B cell (primary cell): ENCODE measurements at regions not wholly inside any gene's neighbourhood (a gene's known extent, or its start where the extent isn't known, plus 50 kb on each side); places are given as distances from the start of the nearest gene placed in this dataset.

Source experiments
- ATAC-seq: fragments of 200-7000 bp; cut with Tn5 transposase; one replicate; pipeline ENCODE4 v1.10.0; 2021; ENCODE audit warnings: low read depth, mild to moderate bottlenecking, moderate number of reproducible peaks, moderate library complexity
- CTCF ChIA-PET: fragments of 350-600 bp; sonication (Branson Sonifier 250); formaldehyde crosslinking; loops from one replicate; lab custom pipeline; 2021; ENCODE audit warnings: antibody characterized with exemption, inconsistent platforms; lab: Charles Lee
- POLR2A ChIA-PET: fragments of 350-600 bp; sonication (Branson Sonifier 250); formaldehyde crosslinking; loops from one replicate; lab custom pipeline; 2021; ENCODE audit warnings: antibody characterized with exemption; lab: Charles Lee
- DNase-seq: peaks from one replicate; pipeline ENCODE4 v3.0.0; 2013
- H2AFZ ChIP-seq: 2 replicates; pipeline ENCODE4 v1.6.1; 2012; ENCODE audit warnings: mild to moderate bottlenecking, low read depth, low read length; ENCODE audit not compliant: insufficient read depth, poor library complexity, severe bottlenecking
- H3K27ac ChIP-seq, 2 donors: 1 replicate in 1 of 2; 2 replicates in 1 of 2; pipeline ENCODE4 v1.5.1; 2012 to 2013; ENCODE audit warnings: low read length in 2 of 2, mild to moderate bottlenecking in 2 of 2, moderate library complexity in 1 of 2
- H3K27me3 ChIP-seq, 4 experiments: fragments of 200-600 bp in 1 of 4; sonication (generic) in 1 of 4; replicated peaks in 1 of 4; 1 replicate in 2 of 4; 2 replicates in 2 of 4; pipeline versions ENCODE4 v1.6.1 to v1.7.0; 2013 to 2016; ENCODE audit warnings: low read length in 3 of 4, mild to moderate bottlenecking in 2 of 4, mixed read lengths in 1 of 4, moderate library complexity in 1 of 4; ENCODE audit not compliant: insufficient read depth in 4 of 4, control insufficient read depth in 3 of 4; ENCODE audit errors: control extremely low read depth in 1 of 4
- H3K36me3 ChIP-seq, 2 experiments: replicated peaks in 1 of 2; 1 replicate in 1 of 2; 2 replicates in 1 of 2; pipeline versions ENCODE4 v1.6.1 to v1.7.1; 2013; ENCODE audit warnings: low read length in 1 of 2; ENCODE audit not compliant: insufficient read depth in 2 of 2, control insufficient read depth in 1 of 2; ENCODE audit errors: control extremely low read depth in 1 of 2, extremely low read depth in 1 of 2
- H3K4me1 ChIP-seq, 2 donors: fragments of 200-600 bp in 1 of 2; sonication (generic) in 1 of 2; 1 replicate in 1 of 2; 2 replicates in 1 of 2; pipeline versions ENCODE4 v1.5.1 to v1.6.1; 2013 to 2017; ENCODE audit warnings: low read length in 2 of 2; ENCODE audit not compliant: control insufficient read depth in 2 of 2, insufficient read depth in 2 of 2
- H3K4me2 ChIP-seq: replicated peaks from 2 replicates; pipeline ENCODE3; 2012; ENCODE audit warnings: mild to moderate bottlenecking, low read depth, low read length; ENCODE audit not compliant: poor library complexity, severe bottlenecking
- H3K4me3 ChIP-seq, 5 experiments: fragments of 200-600 bp in 1 of 5; sonication (generic) in 1 of 5; 1 replicate in 3 of 5; 2 replicates in 2 of 5; pipeline versions ENCODE4 v1.5.1 to v1.7.0; 2011 to 2016; ENCODE audit warnings: low read length in 4 of 5, mild to moderate bottlenecking in 4 of 5, low read depth in 2 of 5, control low read depth in 1 of 5, moderate library complexity in 1 of 5; ENCODE audit not compliant: insufficient read depth in 1 of 5; ENCODE audit errors: control extremely low read depth in 1 of 5, extremely low read depth in 1 of 5
- H3K79me2 ChIP-seq: fragments of 200-600 bp; sonication (generic); one replicate; pipeline ENCODE4 v1.6.0; 2016; ENCODE audit warnings: low read length; ENCODE audit not compliant: control insufficient read depth, insufficient read depth
- H3K9ac ChIP-seq: fragments of 200-600 bp; sonication (generic); 2 replicates; pipeline ENCODE4 v1.6.1; 2017; ENCODE audit warnings: mild to moderate bottlenecking, low read length, moderate library complexity
- H3K9me3 ChIP-seq, 3 donors: one replicate each; pipeline versions ENCODE4 v1.6.1 to v1.7.1; 2013; ENCODE audit warnings: low read length in 2 of 3; ENCODE audit not compliant: control insufficient read depth in 2 of 3, insufficient read depth in 1 of 3; ENCODE audit errors: control extremely low read depth in 1 of 3
- H4K20me1 ChIP-seq: 2 replicates; pipeline ENCODE4 v1.6.0; 2012; ENCODE audit warnings: mild to moderate bottlenecking, low read length; ENCODE audit not compliant: insufficient read depth, control insufficient read depth, poor library complexity, severe bottlenecking
- H3K27ac Mint-ChIP-seq: one replicate; pipeline ENCODE4 v1.8.0; 2021; ENCODE audit warnings: mixed read lengths
- H3K27me3 Mint-ChIP-seq: one replicate; pipeline ENCODE4 v1.8.0; 2021; ENCODE audit warnings: mixed read lengths
- H3K4me1 Mint-ChIP-seq: one replicate; pipeline ENCODE4 v1.8.0; 2021; ENCODE audit warnings: mixed read lengths
- H3K4me3 Mint-ChIP-seq: one replicate; pipeline ENCODE4 v1.8.0; 2021; ENCODE audit warnings: mixed read lengths
- H3K9me3 Mint-ChIP-seq: one replicate; pipeline ENCODE4 v1.8.0; 2022; ENCODE audit warnings: mixed read lengths; ENCODE audit not compliant: insufficient read depth
- EZH2 ChIP-seq: IDR thresholded peaks from 2 replicates; pipeline ENCODE4 v1.6.1; 2012; ENCODE audit warnings: borderline replicate concordance, low read depth, mild to moderate bottlenecking, moderate library complexity, low read length; ENCODE audit not compliant: insufficient read depth, poor library complexity, severe bottlenecking
- WGBS: methylation state at CpG from one replicate; pipeline ENCODE4 v1.1.5; 2013; ENCODE audit warnings: missing lambda C conversion rate; ENCODE audit not compliant: insufficient coverage; 5-methylcytosine and 5-hydroxymethylcytosine counted together
- intact Hi-C: fragments of 100-400 bp; cut with micrococcal nuclease; formaldehyde crosslinking; loops from one replicate; pipeline ENCODE4 v1.10.0; 2022
- TF ChIP-seq, protein P1 (sequence below): fragments of 200-600 bp; IDR thresholded peaks from one replicate; pipeline ENCODE4 v1.8.0; 2022; ENCODE audit warnings: antibody characterized with exemption, mild to moderate bottlenecking

DNA sequence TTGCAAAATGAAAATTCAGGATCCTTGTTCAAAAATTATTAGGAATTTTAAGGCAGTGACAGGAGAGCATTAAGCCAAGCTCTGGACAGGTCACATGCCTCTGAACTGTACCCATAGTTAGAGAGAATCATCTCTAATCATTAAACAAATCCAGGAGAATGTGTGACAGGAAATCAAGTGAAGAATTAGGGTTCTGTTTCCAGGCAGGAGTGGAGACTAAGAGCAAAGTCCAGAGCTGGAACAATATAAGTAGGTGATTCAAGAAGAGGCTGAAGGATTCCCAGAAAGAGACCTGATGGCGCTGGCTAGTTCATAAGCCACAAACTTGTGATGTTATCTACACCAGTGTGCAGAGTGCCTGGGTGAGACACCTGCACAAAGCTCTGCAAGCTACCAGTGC, 104.6 kb upstream of the PRKG2 start:
- peaks cover 20% of the 10 kb centered on the region for H3K27me3 Mint-ChIP-seq
- no peak overlapping the region for H2AFZ ChIP-seq
- TF ChIP-seq, protein P1, sequence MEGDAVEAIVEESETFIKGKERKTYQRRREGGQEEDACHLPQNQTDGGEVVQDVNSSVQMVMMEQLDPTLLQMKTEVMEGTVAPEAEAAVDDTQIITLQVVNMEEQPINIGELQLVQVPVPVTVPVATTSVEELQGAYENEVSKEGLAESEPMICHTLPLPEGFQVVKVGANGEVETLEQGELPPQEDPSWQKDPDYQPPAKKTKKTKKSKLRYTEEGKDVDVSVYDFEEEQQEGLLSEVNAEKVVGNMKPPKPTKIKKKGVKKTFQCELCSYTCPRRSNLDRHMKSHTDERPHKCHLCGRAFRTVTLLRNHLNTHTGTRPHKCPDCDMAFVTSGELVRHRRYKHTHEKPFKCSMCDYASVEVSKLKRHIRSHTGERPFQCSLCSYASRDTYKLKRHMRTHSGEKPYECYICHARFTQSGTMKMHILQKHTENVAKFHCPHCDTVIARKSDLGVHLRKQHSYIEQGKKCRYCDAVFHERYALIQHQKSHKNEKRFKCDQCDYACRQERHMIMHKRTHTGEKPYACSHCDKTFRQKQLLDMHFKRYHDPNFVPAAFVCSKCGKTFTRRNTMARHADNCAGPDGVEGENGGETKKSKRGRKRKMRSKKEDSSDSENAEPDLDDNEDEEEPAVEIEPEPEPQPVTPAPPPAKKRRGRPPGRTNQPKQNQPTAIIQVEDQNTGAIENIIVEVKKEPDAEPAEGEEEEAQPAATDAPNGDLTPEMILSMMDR = no peak
- no peak for TF ChIP-seq EZH2
- 80% methylated on average over 1 of the region's 1 CpG for WGBS
- no peak for DNase-seq
- POLR2A ChIA-PET = no interaction called here
- no peak overlapping the region for H3K9ac ChIP-seq
- H3K9me3 ChIP-seq = peaks cover 0 to 7% (median 0%) of the 10 kb centered on the region in 3 donors
- no peaks in the 10 kb centered on the region for H4K20me1 ChIP-seq
- H3K4me3 Mint-ChIP-seq = no peak overlapping the region
- no peak overlapping the region for H3K4me2 ChIP-seq
- H3K27ac ChIP-seq = no peak overlapping the region
- ATAC-seq = no peak
- no peak overlapping the region for H3K27ac Mint-ChIP-seq
- CTCF ChIA-PET = no interaction called here
- H3K9me3 Mint-ChIP-seq = peaks cover under 1% of the 10 kb centered on the region
- peaks cover 5% of the 10 kb centered on the region for H3K4me1 Mint-ChIP-seq
- no peaks in the 10 kb centered on the region for H3K79me2 ChIP-seq
- intact Hi-C loops = no loop called here
- H3K36me3 ChIP-seq = no peaks in the 10 kb centered on the region
- no peaks in the 10 kb centered on the region for H3K27me3 ChIP-seq
- no peak overlapping the region for H3K4me3 ChIP-seq
- H3K4me1 ChIP-seq = peaks cover 3 to 4% of the 10 kb centered on the region in 2 donors

DNA sequence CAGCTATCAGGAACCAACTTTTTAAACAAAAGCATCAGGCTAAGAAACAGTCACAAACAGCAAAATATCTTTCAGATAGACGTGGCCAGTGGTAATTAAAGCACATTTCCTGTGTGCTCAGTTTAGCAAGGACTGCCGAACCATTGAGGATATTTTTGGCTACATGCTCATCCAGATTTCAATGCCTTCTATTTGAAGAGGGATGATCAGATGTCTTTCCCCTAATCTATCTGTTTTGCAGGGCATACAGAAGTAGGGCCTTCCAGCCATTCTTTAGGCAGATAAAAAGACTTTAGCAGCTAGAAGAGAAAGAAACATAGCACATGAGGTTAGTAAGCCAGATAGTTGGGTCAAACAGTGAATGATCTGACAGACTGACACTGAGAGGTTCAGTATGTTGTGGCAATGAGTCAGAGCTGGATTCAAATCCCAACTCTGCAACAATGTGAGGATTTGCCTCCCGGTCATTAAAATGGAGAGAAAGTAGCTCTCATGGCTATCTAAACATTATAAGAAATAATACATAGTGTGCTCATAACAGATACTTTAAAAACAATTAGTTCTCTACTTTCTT, 100.0 kb upstream of the PRKG2 start:
- Histone ChIP-seq H3K9me3 (no peaks in the 10 kb centered on the region), H3K4me2 (no peak overlapping the region), H3K79me2 (no peaks in the 10 kb centered on the region), H3K27ac (no peak overlapping the region), H2AFZ (no peak overlapping the region), H3K36me3 (no peaks in the 10 kb centered on the region), H3K4me3 (no peak overlapping the region), H4K20me1 (no peaks in the 10 kb centered on the region), H3K4me1 (peaks cover 6% of the 10 kb centered on the region in 2 donors), H3K9ac (no peak overlapping the region), H3K27me3 (no peaks in the 10 kb centered on the region)
- CTCF ChIA-PET = interaction anchor here (1.4 kb wide), 1 partner anchor 37 kb away, joined by 5 read pairs; no protein-coding TSS in a partner anchor
- no peak for TF ChIP-seq EZH2
- TF ChIP-seq, protein P1 = no peak
- Mint-ChIP-seq H3K27me3 (peaks cover 2% of the 10 kb centered on the region), H3K27ac (no peak overlapping the region), H3K9me3 (no peaks in the 10 kb centered on the region), H3K4me3 (no peak overlapping the region), H3K4me1 (peaks cover 11% of the 10 kb centered on the region)
- DNase-seq (no peak), ATAC-seq (no peak)
- POLR2A ChIA-PET = no interaction called here
- WGBS = 0% methylated on average over 2 of the region's 3 CpGs
- intact Hi-C loops = no loop called here
